ENCODE measurements at regions not wholly inside any gene's neighbourhood (a gene's known extent, or its start where the extent isn't known, plus 50 kb on each side); places are given as distances from the start of the nearest gene placed in this dataset.

DNA sequence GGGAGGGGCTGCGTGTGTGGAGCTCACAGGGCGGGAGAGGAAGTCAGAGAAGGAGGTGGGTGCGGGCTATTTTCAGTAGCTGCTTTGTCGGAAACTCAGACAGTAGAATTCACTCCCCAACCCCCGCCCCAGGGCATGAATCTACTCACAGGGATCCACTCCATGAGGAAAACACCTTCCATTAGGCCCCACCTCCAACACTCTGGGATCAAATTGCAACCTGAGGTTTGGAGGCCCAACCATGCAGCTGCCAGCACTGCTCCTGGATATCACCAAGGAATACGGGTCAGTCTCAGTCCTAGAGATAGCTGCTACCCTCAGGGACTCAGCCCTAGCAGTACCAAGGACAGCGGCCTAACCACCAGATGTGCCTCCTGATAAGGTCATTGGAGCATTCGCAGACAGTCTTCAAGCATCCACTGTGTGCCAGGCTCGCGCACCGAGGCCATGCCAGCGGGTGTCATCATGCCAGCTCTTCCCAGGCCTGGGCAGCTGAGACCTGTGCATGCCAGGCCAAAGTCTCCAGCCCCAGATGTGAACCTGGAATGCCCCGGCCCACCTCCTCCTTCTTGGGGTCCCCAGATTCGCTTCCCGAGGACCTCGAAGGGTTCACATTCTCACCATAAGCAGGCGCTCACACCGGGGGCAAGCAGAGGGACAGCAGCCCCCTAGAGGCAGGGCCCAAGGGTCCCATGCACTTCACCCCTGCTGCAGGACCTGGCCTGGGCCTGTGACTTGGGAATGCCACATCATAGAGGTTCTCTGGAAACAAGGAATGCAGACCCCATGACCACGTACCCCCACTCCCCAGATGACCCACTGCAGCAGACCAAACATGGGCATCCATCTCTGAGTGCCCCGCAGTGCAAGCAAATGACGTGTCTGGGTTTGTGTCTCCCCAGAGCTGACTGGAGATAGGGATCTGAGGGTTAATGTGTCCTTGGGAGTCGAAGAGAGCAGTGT, 102.3 kb downstream of the ADRA2C start:
- Mint-ChIP-seq H3K4me1 (ENCODE audit: low read depth) (peaks cover 4% of the 10 kb centered on the region), H3K36me3 (ENCODE audit: low read depth) (no peaks in the 10 kb centered on the region), H3K27me3 (peaks cover 33% of the 10 kb centered on the region), H3K9me3 (no peaks in the 10 kb centered on the region), H3K27ac (no peak overlapping the region), H3K4me3 (no peak overlapping the region)
- DNase-seq (peak; percentile 15), ATAC-seq (no peak)
- ChIA-PET POLR2A (no interaction called here), CTCF (interaction anchor here (1.1 to 1.4 kb wide), 2 partner anchors 12 to 291 kb away, joined by 3 to 4 read pairs; no protein-coding TSS in a partner anchor)
- intact Hi-C loops (cut with micrococcal nuclease), result no loop called here
- TF ChIP-seq, protein P1, sequence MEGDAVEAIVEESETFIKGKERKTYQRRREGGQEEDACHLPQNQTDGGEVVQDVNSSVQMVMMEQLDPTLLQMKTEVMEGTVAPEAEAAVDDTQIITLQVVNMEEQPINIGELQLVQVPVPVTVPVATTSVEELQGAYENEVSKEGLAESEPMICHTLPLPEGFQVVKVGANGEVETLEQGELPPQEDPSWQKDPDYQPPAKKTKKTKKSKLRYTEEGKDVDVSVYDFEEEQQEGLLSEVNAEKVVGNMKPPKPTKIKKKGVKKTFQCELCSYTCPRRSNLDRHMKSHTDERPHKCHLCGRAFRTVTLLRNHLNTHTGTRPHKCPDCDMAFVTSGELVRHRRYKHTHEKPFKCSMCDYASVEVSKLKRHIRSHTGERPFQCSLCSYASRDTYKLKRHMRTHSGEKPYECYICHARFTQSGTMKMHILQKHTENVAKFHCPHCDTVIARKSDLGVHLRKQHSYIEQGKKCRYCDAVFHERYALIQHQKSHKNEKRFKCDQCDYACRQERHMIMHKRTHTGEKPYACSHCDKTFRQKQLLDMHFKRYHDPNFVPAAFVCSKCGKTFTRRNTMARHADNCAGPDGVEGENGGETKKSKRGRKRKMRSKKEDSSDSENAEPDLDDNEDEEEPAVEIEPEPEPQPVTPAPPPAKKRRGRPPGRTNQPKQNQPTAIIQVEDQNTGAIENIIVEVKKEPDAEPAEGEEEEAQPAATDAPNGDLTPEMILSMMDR (IDR thresholded peaks at IDR 0.05), result no peak

DNA sequence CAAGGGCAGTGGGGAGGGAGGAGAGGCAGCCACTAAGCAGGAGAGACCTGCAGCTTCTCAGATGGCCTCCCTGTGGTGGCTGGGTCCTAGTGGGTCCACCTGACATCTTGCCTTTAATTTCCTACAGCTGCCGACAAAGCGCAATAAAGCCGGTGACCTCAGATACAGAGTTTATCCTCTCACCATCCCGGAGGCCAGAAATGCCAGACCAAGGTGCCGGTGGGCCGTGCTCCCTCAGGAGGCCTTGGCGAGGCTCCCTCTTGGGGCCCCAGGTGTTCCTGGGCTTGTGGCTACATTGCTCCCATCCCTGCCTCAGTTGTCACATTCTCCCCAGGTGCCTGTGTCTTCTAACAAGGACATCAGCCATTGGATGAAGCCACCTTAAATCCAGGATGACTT, 103.0 kb downstream of the ADRA2C start:
- Mint-ChIP-seq H3K36me3 (ENCODE audit: low read depth) (no peaks in the 10 kb centered on the region), H3K27ac (no peak overlapping the region), H3K4me1 (ENCODE audit: low read depth) (peaks cover 4% of the 10 kb centered on the region), H3K9me3 (no peaks in the 10 kb centered on the region), H3K4me3 (no peak overlapping the region), H3K27me3 (peaks cover 36% of the 10 kb centered on the region)
- ATAC-seq, result no peak
- ChIA-PET POLR2A (no interaction called here), CTCF (no interaction called here)
- DNase-seq, result no peak
- TF ChIP-seq, protein P1 (IDR thresholded peaks at IDR 0.05), result no peak
- intact Hi-C loops (cut with micrococcal nuclease), result no loop called here

DNA sequence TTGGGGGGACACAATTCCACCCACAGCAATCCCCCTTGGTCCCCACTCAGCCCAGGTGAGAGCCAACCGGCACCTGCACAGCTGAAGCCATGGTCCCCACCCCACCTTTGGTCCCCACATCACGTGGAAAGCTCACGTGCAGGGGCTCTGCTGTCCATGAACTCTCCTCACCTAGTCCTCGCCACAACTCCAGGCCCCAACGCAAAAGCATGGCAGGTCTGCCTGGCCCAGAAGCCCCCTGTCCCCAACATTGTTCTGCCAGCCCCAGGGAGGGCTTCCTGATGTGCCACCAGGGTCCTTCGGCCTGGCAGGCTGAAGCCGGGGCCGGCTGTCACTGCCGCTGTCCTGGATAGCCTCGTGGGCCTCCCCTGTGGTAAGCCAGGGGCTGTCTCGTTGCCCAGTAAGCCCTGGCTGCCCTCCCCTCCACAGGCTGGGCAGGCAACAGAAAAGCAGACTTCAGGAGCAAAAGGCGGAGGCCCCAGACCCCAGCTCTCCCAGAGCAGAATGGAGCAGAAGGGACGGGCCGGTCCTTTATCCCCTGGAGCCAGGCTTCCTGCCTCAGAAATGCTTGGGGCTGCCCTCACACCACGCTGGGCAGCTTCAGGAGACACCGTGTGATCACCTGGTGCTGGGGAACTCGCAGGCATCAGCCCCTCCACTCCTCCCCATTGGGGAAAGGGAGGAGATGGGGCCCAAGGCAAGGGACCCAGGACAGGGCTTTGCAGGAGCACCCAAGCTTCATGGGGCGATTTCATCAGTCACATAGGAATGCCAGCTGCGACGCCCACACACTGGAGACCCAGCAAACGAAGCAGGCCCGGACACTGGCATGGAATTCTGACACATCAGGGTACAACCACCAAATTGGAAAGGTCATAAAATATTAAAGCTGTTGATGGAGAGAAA, 103.7 kb downstream of the ADRA2C start:
- H3K4me1 Mint-ChIP-seq (ENCODE audit: low read depth), result peaks cover 4% of the 10 kb centered on the region
- H3K27me3 Mint-ChIP-seq, result peaks cover 41% of the 10 kb centered on the region
- TF ChIP-seq, protein P1 (IDR thresholded peaks at IDR 0.05), result no peak
- no peaks in the 10 kb centered on the region for H3K36me3 Mint-ChIP-seq (ENCODE audit: low read depth)
- no peak overlapping the region for H3K4me3 Mint-ChIP-seq
- no peak overlapping the region for H3K27ac Mint-ChIP-seq
- POLR2A ChIA-PET, result no interaction called here
- ATAC-seq, result no peak
- no peaks in the 10 kb centered on the region for H3K9me3 Mint-ChIP-seq
- DNase-seq, result no peak
- intact Hi-C loops (cut with micrococcal nuclease), result no loop called here
- CTCF ChIA-PET, result no interaction called here

DNA sequence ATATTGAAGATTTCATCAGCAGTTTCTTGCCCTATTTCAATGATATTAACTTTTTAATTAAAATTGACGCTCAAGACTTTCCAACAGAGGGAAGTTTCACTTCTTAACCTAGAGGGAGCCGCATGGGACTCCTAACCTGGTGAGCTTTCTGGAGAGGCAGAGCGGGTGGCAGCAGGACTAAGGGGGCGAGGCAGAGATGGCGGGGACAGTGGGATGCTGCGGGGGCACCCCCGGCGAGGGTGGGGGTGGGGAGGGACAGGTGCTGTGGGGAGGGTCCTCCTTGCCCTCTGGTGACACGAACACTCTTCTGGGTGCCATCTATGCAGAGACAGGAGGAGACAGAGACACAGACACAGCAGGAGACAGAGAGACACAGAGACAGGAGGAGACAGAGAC, 104.4 kb downstream of the ADRA2C start:
- Mint-ChIP-seq H3K4me3 (no peak overlapping the region), H3K4me1 (ENCODE audit: low read depth) (peaks cover 4% of the 10 kb centered on the region), H3K9me3 (no peaks in the 10 kb centered on the region), H3K27me3 (peaks cover 40% of the 10 kb centered on the region), H3K27ac (no peak overlapping the region), H3K36me3 (ENCODE audit: low read depth) (no peaks in the 10 kb centered on the region)
- intact Hi-C loops (cut with micrococcal nuclease), result no loop called here
- DNase-seq, result no peak
- ATAC-seq, result no peak
- ChIA-PET POLR2A (no interaction called here), CTCF (no interaction called here)
- TF ChIP-seq, protein P1 (IDR thresholded peaks at IDR 0.05), result no peak
